K562 (cell line): ENCODE measurements at regions not wholly inside any gene's neighbourhood (a gene's known extent, or its start where the extent isn't known, plus 50 kb on each side); places are given as distances from the start of the nearest gene placed in this dataset.

Source experiments
- ARID1B ChIP-seq: fragments of 450-650 bp; IDR thresholded peaks from 2 replicates; pipeline ENCODE4 v1.6.1; 2016; ENCODE audit warnings: antibody characterized with exemption, mild to moderate bottlenecking, inconsistent platforms
- EP300 ChIP-seq: IDR thresholded peaks from 2 replicates; pipeline ENCODE4 v1.6.1; 2012; ENCODE audit warnings: low read length, improper control_type of control experiment
- IRF2 ChIP-seq: sonication (generic); formaldehyde crosslinking; IDR thresholded peaks from 2 replicates; pipeline ENCODE4 v1.8.1; 2022; ENCODE audit warnings: mild to moderate bottlenecking, missing genetic modification reagents
- LEF1 ChIP-seq: fragments of 450-650 bp; IDR thresholded peaks from 2 replicates; pipeline ENCODE4 v1.6.1; 2016; ENCODE audit warnings: mild to moderate bottlenecking
- MEIS2 ChIP-seq: fragments of 450-650 bp; IDR thresholded peaks from 2 replicates; pipeline ENCODE4 v1.6.1; 2014; ENCODE audit warnings: mild to moderate bottlenecking; ENCODE audit not compliant: partially characterized antibody
- NCOR1 ChIP-seq: fragments of 450-650 bp; IDR thresholded peaks from 2 replicates; pipeline ENCODE4 v1.6.1; 2016; ENCODE audit warnings: mild to moderate bottlenecking, moderate library complexity
- PRDM10 ChIP-seq: fragments of 450-650 bp; IDR thresholded peaks from 2 replicates; pipeline ENCODE4 v1.6.1; 2018; ENCODE audit not compliant: partially characterized antibody
- TCF3 ChIP-seq: sonication (generic); formaldehyde crosslinking; IDR thresholded peaks from 2 replicates; pipeline ENCODE4 v1.4.0; 2020; ENCODE audit warnings: mild to moderate bottlenecking, missing genetic modification reagents
- TEAD1 ChIP-seq, 2 experiments: fragments of 450-650 bp in 1 of 2; sonication (generic) in 1 of 2; formaldehyde crosslinking; IDR thresholded peaks; 2 replicates each; pipeline versions ENCODE4 v1.4.0 to v1.8.0; 2020 to 2022; ENCODE audit warnings: mild to moderate bottlenecking in 2 of 2, missing genetic modification reagents in 1 of 2
- TEAD4 ChIP-seq, 2 experiments: sonication (generic) in 1 of 2; formaldehyde crosslinking in 1 of 2; IDR thresholded peaks; 2 replicates each; pipeline versions ENCODE4 v1.6.1 to v1.8.0; 2012 to 2022; ENCODE audit warnings: borderline replicate concordance in 1 of 2, inconsistent platforms in 1 of 2, low read length in 1 of 2, mild to moderate bottlenecking in 1 of 2, missing genetic modification reagents in 1 of 2
- TRIM24 ChIP-seq, 2 experiments: fragments of 450-650 bp; IDR thresholded peaks; 2 replicates each; pipeline ENCODE4 v1.6.1; 2016
- YY1 ChIP-seq, 3 experiments: IDR thresholded peaks; 2 replicates each; pipeline ENCODE4 v1.6.1; 2011; ENCODE audit warnings: low read length in 2 of 3, mild to moderate bottlenecking in 2 of 3, moderate library complexity in 2 of 3, borderline replicate concordance in 1 of 3, control low read depth in 1 of 3, low read depth in 1 of 3; ENCODE audit not compliant: insufficient read depth in 3 of 3, insufficient replicate concordance in 2 of 3, control insufficient read depth in 1 of 3, insufficient read length in 1 of 3; ENCODE audit errors: extremely low read depth in 1 of 3
- ZNF445 ChIP-seq: fragments of 250-450 bp; sonication (Bioruptor Pico); IDR thresholded peaks from 2 replicates; pipeline ENCODE4 v1.4.0; 2020; ENCODE audit warnings: low read depth, mild to moderate bottlenecking, moderate library complexity
- ZNF699 ChIP-seq: fragments of 250-450 bp; sonication (Bioruptor Pico); IDR thresholded peaks from 2 replicates; pipeline ENCODE4 v1.8.0; 2021; ENCODE audit warnings: mild to moderate bottlenecking, moderate library complexity; ENCODE audit not compliant: insufficient replicate concordance
- ZNF785 ChIP-seq: fragments of 250-450 bp; sonication (Bioruptor Pico); IDR thresholded peaks from 2 replicates; pipeline ENCODE4 v1.4.0; 2020; ENCODE audit warnings: mild to moderate bottlenecking
- TF ChIP-seq, protein P1 (sequence below), 2 experiments: IDR thresholded peaks in 1 of 2; conservative IDR thresholded peaks in 1 of 2; 2 replicates each; pipeline ENCODE4 v1.6.1; 2016; ENCODE audit warnings: low read depth in 2 of 2, mild to moderate bottlenecking in 1 of 2, missing compliant biosample characterization in 1 of 2, missing genetic modification characterization in 1 of 2, moderate library complexity in 1 of 2

- TF ChIP-seq TEAD1 (CRISPR knock-in tag; IDR thresholded peaks at IDR 0.05), result 0 out of 4 replicates have a peak, but pooled peaks of 1 of the 2 experiments have one; percentile 29
- TF ChIP-seq EP300, result peak; percentile 56; the same call in 1 of the 2 replicates
- peak; percentile 75 for TF ChIP-seq ARID1B
- TF ChIP-seq ZNF699 (CRISPR knock-in tag), result no peak
- peak; percentile 30; the same call in 1 of the 2 replicates for TF ChIP-seq NCOR1
- no peak for TF ChIP-seq ZNF785 (CRISPR knock-in tag)
- peak; percentile 77 for TF ChIP-seq TEAD4 (IDR thresholded peaks at IDR 0.05; ENCODE audit: low read length)
- TF ChIP-seq TEAD4 (CRISPR knock-in tag; IDR thresholded peaks at IDR 0.05; ENCODE audit: borderline replicate concordance), result no peak
- TF ChIP-seq, protein P1, sequence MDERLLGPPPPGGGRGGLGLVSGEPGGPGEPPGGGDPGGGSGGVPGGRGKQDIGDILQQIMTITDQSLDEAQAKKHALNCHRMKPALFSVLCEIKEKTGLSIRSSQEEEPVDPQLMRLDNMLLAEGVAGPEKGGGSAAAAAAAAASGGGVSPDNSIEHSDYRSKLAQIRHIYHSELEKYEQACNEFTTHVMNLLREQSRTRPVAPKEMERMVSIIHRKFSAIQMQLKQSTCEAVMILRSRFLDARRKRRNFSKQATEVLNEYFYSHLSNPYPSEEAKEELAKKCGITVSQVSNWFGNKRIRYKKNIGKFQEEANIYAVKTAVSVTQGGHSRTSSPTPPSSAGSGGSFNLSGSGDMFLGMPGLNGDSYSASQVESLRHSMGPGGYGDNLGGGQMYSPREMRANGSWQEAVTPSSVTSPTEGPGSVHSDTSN (CRISPR knock-in tag; IDR thresholded peaks at IDR 0.05; ENCODE audit: low read depth), result no peak
- TF ChIP-seq, protein P1 (tag; conservative IDR thresholded peaks at IDR 0.05; ENCODE audit: low read depth), result no peak
- TF ChIP-seq TRIM24 (IDR thresholded peaks at IDR 0.05), result peak; percentile 11 to 22; a peak in 1 of 4 replicates
- TF ChIP-seq IRF2 (CRISPR knock-in tag), result no peak
- TF ChIP-seq MEIS2, result peak; percentile 20
- TF ChIP-seq YY1 (IDR thresholded peaks at IDR 0.05; ENCODE audit: borderline replicate concordance in 1 of 3, control insufficient read depth in 1 of 3, extremely low read depth in 1 of 3, insufficient read depth in 3 of 3, insufficient read length in 1 of 3, insufficient replicate concordance in 2 of 3, low read depth in 1 of 3, low read length in 2 of 3), result peak in 1 of 3 experiments; percentile 19
- TF ChIP-seq TCF3, result peak; percentile 68
- TF ChIP-seq PRDM10, result peak; percentile 48
- peak; percentile 32; the same call in 1 of the 2 replicates for TF ChIP-seq LEF1
- TF ChIP-seq ZNF445 (CRISPR knock-in tag), result no peak
- TF ChIP-seq, all 486 proteins: peak for 19
Measured at GRCh38 chr21:35346697-35347096, 297.6 kb upstream of the RUNX1 start (continued).
